ENCODE measurements at regions not wholly inside any gene's neighbourhood (a gene's known extent, or its start where the extent isn't known, plus 50 kb on each side); places are given as distances from the start of the nearest gene placed in this dataset.

- DNase-seq (ENCODE audit: low read depth in 4 of 4, low spot score in 2 of 4): no peak
Observed at GRCh38 chr9:74282526-74283253, 214.4 kb upstream of the RORB start.

- DNase-seq (ENCODE audit: low read depth in 4 of 4, low spot score in 2 of 4): no peak
Observed at GRCh38 chr9:74284581-74285450, 212.3 kb upstream of the RORB start.

GRCh38 chr9:74293479-74293878, 203.7 kb upstream of the RORB start:
- DNase-seq (ENCODE audit: low read depth in 4 of 4, low spot score in 2 of 4): no peak

GRCh38 chr9:74303945-74304344, 193.2 kb upstream of the RORB start:
- DNase-seq (ENCODE audit: low read depth in 4 of 4, low spot score in 2 of 4): no peak

GRCh38 chr9:74304598-74304997, 192.5 kb upstream of the RORB start:
- no peak for DNase-seq (ENCODE audit: low read depth in 4 of 4, low spot score in 2 of 4)

GRCh38 chr9:74309654-74310053, 187.5 kb upstream of the RORB start:
- no peak for DNase-seq (ENCODE audit: low read depth in 4 of 4, low spot score in 2 of 4)

- DNase-seq (ENCODE audit: low read depth in 4 of 4, low spot score in 2 of 4): no peak
Observed at GRCh38 chr9:74317235-74317634, 179.9 kb upstream of the RORB start.

- no peak for DNase-seq (ENCODE audit: low read depth in 4 of 4, low spot score in 2 of 4)
Observed at GRCh38 chr9:74321396-74321795, 175.7 kb upstream of the RORB start.

GRCh38 chr9:74322661-74323314, 174.3 kb upstream of the RORB start:
- DNase-seq (ENCODE audit: low read depth in 4 of 4, low spot score in 2 of 4): no peak

- DNase-seq (ENCODE audit: low read depth in 4 of 4, low spot score in 2 of 4): no peak
Observed at GRCh38 chr9:74330487-74331214, 166.5 kb upstream of the RORB start.

- no peak for DNase-seq (ENCODE audit: low read depth in 4 of 4, low spot score in 2 of 4)
Observed at GRCh38 chr9:74331607-74332006, 165.5 kb upstream of the RORB start.

- DNase-seq (ENCODE audit: low read depth in 4 of 4, low spot score in 2 of 4): no peak
Observed at GRCh38 chr9:74333384-74334032, 163.6 kb upstream of the RORB start.

- no peak for DNase-seq (ENCODE audit: low read depth in 4 of 4, low spot score in 2 of 4)
Observed at GRCh38 chr9:74334271-74334670, 162.9 kb upstream of the RORB start.

- DNase-seq (ENCODE audit: low read depth in 4 of 4, low spot score in 2 of 4): no peak
Observed at GRCh38 chr9:74336161-74336560, 161.0 kb upstream of the RORB start.

- no peak for DNase-seq (ENCODE audit: low read depth in 4 of 4, low spot score in 2 of 4)
Observed at GRCh38 chr9:74348777-74349176, 148.4 kb upstream of the RORB start.

- DNase-seq (ENCODE audit: low read depth in 4 of 4, low spot score in 2 of 4): no peak
Observed at GRCh38 chr9:74355107-74355506, 142.0 kb upstream of the RORB start.

- no peak for DNase-seq (ENCODE audit: low read depth in 4 of 4, low spot score in 2 of 4)
Observed at GRCh38 chr9:74357577-74357976, 139.6 kb upstream of the RORB start.

GRCh38 chr9:74358959-74359358, 138.2 kb upstream of the RORB start:
- no peak for DNase-seq (ENCODE audit: low read depth in 4 of 4, low spot score in 2 of 4)

GRCh38 chr9:74361508-74361907, 135.6 kb upstream of the RORB start:
- DNase-seq (ENCODE audit: low read depth in 4 of 4, low spot score in 2 of 4): no peak

- no peak for DNase-seq (ENCODE audit: low read depth in 4 of 4, low spot score in 2 of 4)
Observed at GRCh38 chr9:74362423-74362822, 134.7 kb upstream of the RORB start.
